ENCODE measurements at regions not wholly inside any gene's neighbourhood (a gene's known extent, or its start where the extent isn't known, plus 50 kb on each side); places are given as distances from the start of the nearest gene placed in this dataset.

DNA sequence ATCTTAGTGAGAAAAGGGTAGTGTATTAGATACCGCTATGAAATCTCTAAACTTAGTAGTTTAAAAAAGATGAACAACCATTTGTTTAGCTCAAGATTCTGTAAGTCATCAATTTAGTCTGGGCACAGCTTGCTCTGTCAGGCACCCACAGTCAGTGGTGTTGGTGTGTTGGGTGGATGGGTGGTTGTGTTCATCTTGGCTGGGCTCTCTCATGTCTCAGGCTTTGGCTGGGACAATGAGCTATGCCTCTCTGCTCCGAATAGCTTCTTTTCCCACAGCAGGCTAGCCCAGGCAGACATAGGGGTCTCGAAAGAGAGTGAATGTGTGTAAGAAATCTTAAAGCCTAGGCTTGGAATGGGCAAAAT lies 127.0 kb upstream of the GATB start:
- FAIRE-seq, result no peak
- TF ChIP-seq POU2F2 (IDR thresholded peaks at IDR 0.05; ENCODE audit: low read depth, low read length), result no peak
- no peak for TF ChIP-seq PAX5 (IDR thresholded peaks at IDR 0.05; ENCODE audit: insufficient read depth, low read length, severe bottlenecking)
- TF ChIP-seq SPI1 (IDR thresholded peaks at IDR 0.05; ENCODE audit: low read depth, low read length), result no peak
- no peak for TF ChIP-seq TAF1 (IDR thresholded peaks at IDR 0.05; ENCODE audit: low read depth, low read length)
- no peak for TF ChIP-seq POLR2A (IDR thresholded peaks at IDR 0.05; ENCODE audit: low read depth, low read length)
- TF ChIP-seq POLR2AphosphoS5 (IDR thresholded peaks at IDR 0.05; ENCODE audit: low read depth, low read length), result no peak
- DNase-seq (ENCODE audit: insufficient read length, low spot score), result no peak

DNA sequence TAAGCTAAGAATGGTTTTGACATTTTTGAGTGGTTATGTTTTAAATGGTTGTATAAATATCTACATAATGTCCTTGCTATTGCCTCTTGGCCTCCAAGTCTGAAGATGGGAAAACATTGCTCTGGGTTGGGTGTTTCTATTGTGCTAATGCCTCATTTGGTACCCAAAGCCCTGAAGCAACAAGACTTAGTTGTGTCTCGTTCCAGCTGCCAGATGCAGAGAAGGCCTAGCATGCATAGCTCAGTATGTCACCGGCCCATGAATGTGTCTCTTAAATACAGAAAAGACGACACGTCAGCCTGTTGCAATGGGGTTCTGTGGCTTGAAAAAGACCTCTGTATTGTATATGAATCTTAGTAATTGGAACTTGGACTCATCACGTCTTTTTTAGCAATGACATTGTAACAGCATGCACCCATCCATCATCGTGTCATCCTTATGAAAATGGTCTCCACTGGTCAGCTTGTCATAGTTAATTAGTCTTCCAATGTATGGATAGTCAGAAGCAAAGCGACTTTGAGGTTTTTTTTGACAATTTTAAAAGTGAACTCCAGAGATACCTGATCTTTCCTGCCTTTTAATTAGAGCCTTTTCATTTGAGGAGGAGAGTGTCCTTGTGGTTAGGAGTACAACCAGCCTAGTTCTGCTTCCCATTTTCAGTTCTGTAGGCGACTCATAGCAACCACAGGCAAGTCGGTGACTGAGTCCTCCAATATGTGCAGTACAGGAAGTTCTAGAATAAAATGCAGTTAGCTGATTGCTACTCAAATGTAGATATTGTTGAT lies 126.4 kb upstream of the GATB start:
- no peak for TF ChIP-seq POLR2AphosphoS5 (IDR thresholded peaks at IDR 0.05; ENCODE audit: low read depth, low read length)
- no peak for TF ChIP-seq POLR2A (IDR thresholded peaks at IDR 0.05; ENCODE audit: low read depth, low read length)
- no peak for TF ChIP-seq PAX5 (IDR thresholded peaks at IDR 0.05; ENCODE audit: insufficient read depth, low read length, severe bottlenecking)
- TF ChIP-seq TAF1 (IDR thresholded peaks at IDR 0.05; ENCODE audit: low read depth, low read length), result no peak
- TF ChIP-seq POU2F2 (IDR thresholded peaks at IDR 0.05; ENCODE audit: low read depth, low read length), result no peak
- peak; percentile 90 for TF ChIP-seq SPI1 (IDR thresholded peaks at IDR 0.05; ENCODE audit: low read depth, low read length)
- FAIRE-seq, result peak; percentile 97
- no peak for DNase-seq (ENCODE audit: insufficient read length, low spot score)

DNA sequence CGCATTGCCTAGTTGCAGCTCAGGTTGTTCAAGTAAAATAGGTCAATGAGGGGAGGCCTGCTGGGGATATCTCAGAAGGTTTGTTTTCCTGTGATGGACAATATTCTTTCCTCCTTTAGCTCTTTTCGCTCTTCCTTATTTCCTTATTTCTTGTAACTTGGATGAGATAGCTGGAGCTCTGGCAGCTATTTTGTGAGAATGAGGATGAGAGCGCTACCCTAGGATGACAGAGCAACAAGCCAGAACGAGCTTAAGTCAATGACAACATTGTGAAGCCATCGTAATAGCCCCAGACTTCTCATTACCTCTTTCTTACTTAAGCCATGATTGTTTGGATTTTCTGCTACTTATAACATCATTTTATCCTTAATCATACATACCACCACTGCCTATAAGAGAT lies 124.3 kb upstream of the GATB start:
- FAIRE-seq (peak; percentile 69), DNase-seq (ENCODE audit: insufficient read length, low spot score) (no peak)
- no peak for TF ChIP-seq SPI1 (IDR thresholded peaks at IDR 0.05; ENCODE audit: low read depth, low read length)
- TF ChIP-seq TAF1 (IDR thresholded peaks at IDR 0.05; ENCODE audit: low read depth, low read length), result no peak
- no peak for TF ChIP-seq PAX5 (IDR thresholded peaks at IDR 0.05; ENCODE audit: insufficient read depth, low read length, severe bottlenecking)
- TF ChIP-seq POU2F2 (IDR thresholded peaks at IDR 0.05; ENCODE audit: low read depth, low read length), result no peak
- no peak for TF ChIP-seq POLR2AphosphoS5 (IDR thresholded peaks at IDR 0.05; ENCODE audit: low read depth, low read length)
- no peak for TF ChIP-seq POLR2A (IDR thresholded peaks at IDR 0.05; ENCODE audit: low read depth, low read length)

DNA sequence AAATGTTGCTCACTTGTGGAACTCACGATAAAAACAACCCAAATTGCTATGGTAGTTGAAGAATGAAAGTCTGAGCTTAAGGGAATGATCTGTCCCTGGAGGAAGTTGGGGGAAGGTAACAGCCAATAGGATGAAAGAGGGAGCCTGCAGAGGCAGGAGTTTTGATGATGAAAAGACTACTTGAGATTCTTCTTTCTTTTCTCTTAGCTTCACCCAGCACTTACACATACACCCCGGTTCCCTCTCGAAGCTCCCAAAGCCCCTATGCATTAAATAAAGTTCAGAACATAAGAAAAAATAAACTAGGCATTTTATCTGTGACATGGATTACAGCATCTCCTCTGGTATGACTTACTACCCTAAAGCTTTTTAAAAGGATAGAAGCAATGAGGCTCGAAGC lies 122.9 kb upstream of the GATB start:
- FAIRE-seq, result no peak
- no peak for DNase-seq (ENCODE audit: insufficient read length, low spot score)
- no peak for TF ChIP-seq PAX5 (IDR thresholded peaks at IDR 0.05; ENCODE audit: insufficient read depth, low read length, severe bottlenecking)

DNA sequence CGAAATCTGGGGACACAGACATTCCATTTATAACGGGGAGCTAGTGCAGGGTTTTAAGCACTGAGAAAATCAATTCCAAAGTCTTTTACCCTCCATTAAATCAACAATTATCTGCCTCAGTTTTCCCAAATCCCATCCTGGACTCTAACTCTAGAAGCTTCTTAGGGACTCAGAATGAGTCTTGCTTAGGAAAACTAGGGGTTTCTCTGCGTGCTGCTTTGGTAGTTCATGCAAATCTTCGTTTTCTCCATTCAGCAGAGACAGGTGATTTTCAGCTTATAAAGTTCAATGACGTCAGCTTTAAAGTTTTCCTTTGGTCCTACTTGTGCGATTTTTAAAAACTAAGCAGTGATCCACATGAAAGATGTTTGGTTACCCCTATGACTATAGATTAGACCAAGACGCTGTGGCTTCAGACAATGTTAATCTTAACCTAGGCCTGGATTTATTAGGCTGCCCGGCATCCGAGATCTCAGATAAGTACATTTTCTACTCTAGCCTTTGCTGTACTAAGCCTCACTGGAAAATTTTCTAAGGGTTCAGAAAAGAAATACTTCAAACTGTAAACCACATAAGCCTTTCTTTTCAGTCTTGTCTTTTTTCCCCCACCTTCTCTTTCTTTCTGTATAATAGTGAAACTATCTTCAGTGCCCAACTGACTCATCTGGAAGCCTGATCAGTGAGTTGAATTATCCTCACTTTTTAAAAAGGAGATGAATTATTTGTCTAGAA lies 121.4 kb upstream of the GATB start:
- TF ChIP-seq PAX5 (IDR thresholded peaks at IDR 0.05; ENCODE audit: insufficient read depth, low read length, severe bottlenecking), result no peak
- no peak for TF ChIP-seq TAF1 (IDR thresholded peaks at IDR 0.05; ENCODE audit: low read depth, low read length)
- TF ChIP-seq POLR2A (IDR thresholded peaks at IDR 0.05; ENCODE audit: low read depth, low read length), result no peak
- no peak for TF ChIP-seq POU2F2 (IDR thresholded peaks at IDR 0.05; ENCODE audit: low read depth, low read length)
- TF ChIP-seq SPI1 (IDR thresholded peaks at IDR 0.05; ENCODE audit: low read depth, low read length), result no peak
- TF ChIP-seq POLR2AphosphoS5 (IDR thresholded peaks at IDR 0.05; ENCODE audit: low read depth, low read length), result no peak
- DNase-seq (ENCODE audit: insufficient read length, low spot score), result peak; percentile 11
- no peak for FAIRE-seq

DNA sequence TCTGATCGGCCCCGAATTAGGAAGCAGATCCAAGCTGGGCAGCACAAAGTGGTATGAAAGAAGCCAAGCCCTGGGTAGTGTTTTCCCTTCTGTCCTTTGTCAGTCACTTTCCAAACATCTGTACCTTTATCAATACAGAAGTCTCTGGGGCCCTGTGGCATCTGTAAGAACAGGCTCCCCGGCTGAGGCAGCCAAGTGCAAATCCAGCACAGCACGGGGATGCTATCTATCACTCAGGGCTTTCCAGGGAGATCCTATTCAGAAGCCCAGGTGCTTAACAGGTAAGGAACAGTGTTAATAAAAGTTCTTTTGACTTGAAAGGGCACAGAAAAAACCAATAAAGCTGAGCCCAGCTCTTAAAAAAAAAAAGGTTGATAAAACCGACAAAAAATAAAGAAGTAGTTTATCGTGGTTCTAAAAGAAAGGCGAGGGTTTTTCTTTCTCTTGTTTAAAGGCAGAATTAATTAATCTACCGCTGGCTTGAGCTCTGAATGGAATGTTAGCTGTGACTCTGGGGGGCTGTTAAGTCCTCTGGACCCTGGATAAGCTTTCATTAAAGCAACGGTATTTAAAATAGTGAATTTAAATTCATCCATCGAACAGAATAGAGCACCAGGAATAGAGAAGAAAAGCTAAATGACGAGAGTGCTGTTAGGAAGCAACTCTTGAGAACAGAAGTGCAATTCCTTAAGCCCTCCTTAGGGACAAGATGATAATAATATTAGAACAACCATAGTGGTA lies 119.1 kb upstream of the GATB start:
- FAIRE-seq (no peak), DNase-seq (ENCODE audit: insufficient read length, low spot score) (no peak)
- no peak for TF ChIP-seq POU2F2 (IDR thresholded peaks at IDR 0.05; ENCODE audit: low read depth, low read length)
- no peak for TF ChIP-seq SPI1 (IDR thresholded peaks at IDR 0.05; ENCODE audit: low read depth, low read length)
- no peak for TF ChIP-seq PAX5 (IDR thresholded peaks at IDR 0.05; ENCODE audit: insufficient read depth, low read length, severe bottlenecking)
- TF ChIP-seq POLR2A (IDR thresholded peaks at IDR 0.05; ENCODE audit: low read depth, low read length), result no peak
- TF ChIP-seq TAF1 (IDR thresholded peaks at IDR 0.05; ENCODE audit: low read depth, low read length), result no peak
- no peak for TF ChIP-seq POLR2AphosphoS5 (IDR thresholded peaks at IDR 0.05; ENCODE audit: low read depth, low read length)

DNA sequence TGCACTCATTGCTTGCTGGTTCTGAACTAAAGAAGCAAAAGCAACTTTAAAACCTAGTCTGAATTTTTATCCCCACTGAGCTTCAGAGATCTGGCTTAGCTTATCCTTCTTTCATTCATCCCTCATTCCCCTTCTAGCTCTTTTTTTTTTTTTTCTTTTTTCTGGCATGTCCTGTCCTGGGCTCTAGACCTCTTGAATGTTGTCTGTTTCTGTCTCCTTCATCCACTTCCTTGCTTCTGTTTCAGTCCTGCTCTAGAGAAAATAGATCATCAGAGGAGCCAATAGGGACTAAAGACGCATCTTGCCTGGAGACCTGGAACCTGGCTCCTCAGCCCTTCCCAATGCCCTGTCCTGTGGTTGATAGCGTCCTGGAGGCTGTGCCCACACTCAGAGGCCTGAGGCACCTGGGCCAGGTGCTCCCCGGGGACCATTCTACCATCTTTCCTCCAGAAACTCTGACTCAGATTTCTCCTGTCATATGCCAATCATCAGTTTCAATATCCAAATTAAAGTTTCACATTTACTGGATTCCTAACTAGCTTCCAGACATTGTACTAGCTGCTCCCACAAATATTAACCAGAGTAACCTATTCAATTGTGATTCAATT lies 115.7 kb upstream of the GATB start:
- no peak for DNase-seq (ENCODE audit: insufficient read length, low spot score)
- TF ChIP-seq SPI1 (IDR thresholded peaks at IDR 0.05; ENCODE audit: low read depth, low read length), result no peak
- TF ChIP-seq POLR2AphosphoS5 (IDR thresholded peaks at IDR 0.05; ENCODE audit: low read depth, low read length), result no peak
- TF ChIP-seq POLR2A (IDR thresholded peaks at IDR 0.05; ENCODE audit: low read depth, low read length), result no peak
- no peak for TF ChIP-seq PAX5 (IDR thresholded peaks at IDR 0.05; ENCODE audit: insufficient read depth, low read length, severe bottlenecking)
- no peak for TF ChIP-seq TAF1 (IDR thresholded peaks at IDR 0.05; ENCODE audit: low read depth, low read length)
- no peak for TF ChIP-seq POU2F2 (IDR thresholded peaks at IDR 0.05; ENCODE audit: low read depth, low read length)
- no peak for FAIRE-seq

DNA sequence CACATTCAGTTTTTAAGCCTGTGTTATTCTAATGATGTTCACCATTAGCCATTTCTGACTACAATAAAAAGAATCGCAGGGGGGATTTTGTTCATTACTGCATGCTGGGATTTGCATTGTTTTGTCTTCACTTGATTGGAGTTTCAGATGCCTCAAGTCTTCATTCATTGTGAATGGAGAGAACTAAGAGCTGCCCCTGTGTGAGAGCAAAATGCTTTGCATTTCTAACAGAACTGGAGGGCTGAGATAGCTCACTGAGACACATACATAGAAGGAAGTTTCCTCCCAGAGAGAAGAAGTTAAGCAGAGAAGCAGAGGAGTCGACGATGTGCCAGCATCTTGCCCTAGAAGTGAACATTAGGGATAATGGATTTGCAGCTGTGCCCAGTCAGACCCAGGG lies 113.5 kb upstream of the GATB start:
- FAIRE-seq (no peak), DNase-seq (ENCODE audit: insufficient read length, low spot score) (no peak)
- TF ChIP-seq POLR2AphosphoS5 (IDR thresholded peaks at IDR 0.05; ENCODE audit: low read depth, low read length) (no peak), POU2F2 (IDR thresholded peaks at IDR 0.05; ENCODE audit: low read depth, low read length) (no peak), PAX5 (IDR thresholded peaks at IDR 0.05; ENCODE audit: insufficient read depth, low read length, severe bottlenecking) (no peak), SPI1 (IDR thresholded peaks at IDR 0.05; ENCODE audit: low read depth, low read length) (no peak), TAF1 (IDR thresholded peaks at IDR 0.05; ENCODE audit: low read depth, low read length) (no peak), POLR2A (IDR thresholded peaks at IDR 0.05; ENCODE audit: low read depth, low read length) (no peak)

DNA sequence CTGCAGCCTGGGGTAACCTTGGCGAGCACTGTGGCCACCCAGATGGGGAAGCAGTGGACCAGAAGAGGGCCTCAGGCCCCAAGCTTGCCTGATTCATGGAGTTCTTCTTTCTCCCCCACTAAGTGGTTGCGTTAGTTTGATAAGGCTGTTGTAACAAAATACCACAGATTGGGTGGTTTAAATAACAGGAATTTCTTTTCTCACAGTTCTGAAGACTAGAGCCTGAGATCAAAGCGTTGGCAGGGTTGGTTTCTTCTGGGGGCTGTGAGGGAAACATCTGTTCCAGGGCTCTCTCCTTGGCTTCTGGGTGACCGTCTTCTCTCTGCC lies 105.7 kb upstream of the GATB start:
- DNase-seq (ENCODE audit: insufficient read length, low spot score) (no peak), FAIRE-seq (no peak)
- TF ChIP-seq POU2F2 (IDR thresholded peaks at IDR 0.05; ENCODE audit: low read depth, low read length) (no peak), PAX5 (IDR thresholded peaks at IDR 0.05; ENCODE audit: insufficient read depth, low read length, severe bottlenecking) (no peak), TAF1 (IDR thresholded peaks at IDR 0.05; ENCODE audit: low read depth, low read length) (no peak)

Measured in GM12891 (cell line).